DMS153 treated with DMSO at 0.1 percent for 48 hours (cell line): ENCODE measurements at regions not wholly inside any gene's neighbourhood (a gene's known extent, or its start where the extent isn't known, plus 50 kb on each side); places are given as distances from the start of the nearest gene placed in this dataset.
A peak's percentile ranks its signal among the peaks of the same experiment; 100 is the strongest.
"Not testable (repeated sequence)": the region's sequence is repeated elsewhere in the genome, so short reads cannot be mapped to it uniquely, and the experiment has no call there.

ENCODE experiments used
- DNase-seq: peaks from one replicate; lab custom pipeline; 2025; ENCODE audit not compliant: unreplicated experiment; lab: John Stamatoyannopoulos, UW

GRCh38 chr20:5395932-5396727, 79.4 kb upstream of the PROKR2 start:
- no peak for DNase-seq

- DNase-seq, result peak; percentile 82
These were observed 76.6 kb upstream of the PROKR2 start for GRCh38 chr20:5393218-5393870.

GRCh38 chr20:5390720-5391119, 74.0 kb upstream of the PROKR2 start:
- DNase-seq, result no peak

- DNase-seq, result not testable (repeated sequence)
These were observed 70.1 kb upstream of the PROKR2 start for GRCh38 chr20:5386846-5387245.

- not testable (repeated sequence) for DNase-seq
These were observed 64.8 kb upstream of the PROKR2 start for GRCh38 chr20:5381527-5381926.

- DNase-seq, result no peak
These were observed 60.7 kb upstream of the PROKR2 start for GRCh38 chr20:5377484-5377883.

GRCh38 chr20:5376228-5376627, 59.5 kb upstream of the PROKR2 start:
- no peak for DNase-seq

GRCh38 chr20:5374171-5374570, 57.4 kb upstream of the PROKR2 start:
- no peak for DNase-seq

GRCh38 chr20:5372371-5372770, 55.6 kb upstream of the PROKR2 start:
- DNase-seq, result no peak

- no peak for DNase-seq
These were observed 52.9 kb upstream of the PROKR2 start for GRCh38 chr20:5369629-5370028.
